Astrocyte (in vitro differentiated cells and primary cell): ENCODE measurements at regions not wholly inside any gene's neighbourhood (a gene's known extent, or its start where the extent isn't known, plus 50 kb on each side); places are given as distances from the start of the nearest gene placed in this dataset.

Source experiments
- DNase-seq: peaks from one replicate; pipeline ENCODE4 v3.0.0-alpha.2; 2010; ENCODE audit warnings: low read depth
- FAIRE-seq: peaks from 2 replicates; lab custom pipeline; 2011; peaks lifted over from hg19 to GRCh38; lab: Jason Lieb, UNC
- H2AFZ ChIP-seq: 2 replicates; pipeline ENCODE4 v1.6.0; 2012; ENCODE audit warnings: low read depth, low read length, inconsistent platforms
- H3K27ac ChIP-seq: 2 replicates; pipeline ENCODE4 v1.5.1; 2011; ENCODE audit warnings: low read depth, low read length, inconsistent platforms
- H3K27me3 ChIP-seq: 2 replicates; pipeline ENCODE4 v1.6.0; 2011; ENCODE audit warnings: low read length, inconsistent platforms; ENCODE audit not compliant: insufficient read depth
- H3K36me3 ChIP-seq: 2 replicates; pipeline ENCODE4 v1.5.1; 2011; ENCODE audit warnings: low read length, inconsistent platforms; ENCODE audit not compliant: insufficient read depth
- H3K4me1 ChIP-seq: 2 replicates; pipeline ENCODE4 v1.5.1; 2011; ENCODE audit warnings: low read length, inconsistent platforms; ENCODE audit not compliant: insufficient read depth
- H3K4me2 ChIP-seq: 2 replicates; pipeline ENCODE4 v1.6.0; 2012; ENCODE audit warnings: low read length, inconsistent platforms
- H3K4me3 ChIP-seq: 2 replicates; pipeline ENCODE4 v1.5.1; 2011; ENCODE audit warnings: low read depth, mild to moderate bottlenecking, low read length, inconsistent platforms; ENCODE audit not compliant: insufficient read depth
- H3K79me2 ChIP-seq: 2 replicates; pipeline ENCODE4 v1.6.0; 2012; ENCODE audit warnings: mild to moderate bottlenecking, low read length, inconsistent platforms; ENCODE audit not compliant: insufficient read depth
- H3K9ac ChIP-seq: 2 replicates; pipeline ENCODE4 v1.6.0; 2012; ENCODE audit warnings: mild to moderate bottlenecking, low read length, inconsistent platforms
- H3K9me3 ChIP-seq: 2 replicates; pipeline ENCODE4 v1.5.1; 2012; ENCODE audit warnings: low read depth, mild to moderate bottlenecking, low read length, inconsistent platforms; ENCODE audit not compliant: insufficient read depth
- H4K20me1 ChIP-seq: 2 replicates; pipeline ENCODE4 v1.6.0; 2012; ENCODE audit warnings: low read length, inconsistent platforms; ENCODE audit not compliant: insufficient read depth
- H3K27ac Mint-ChIP-seq: one replicate; pipeline ENCODE4 v1.8.0; 2021; ENCODE audit warnings: mild to moderate bottlenecking, mixed read lengths; ENCODE audit not compliant: unreplicated experiment
- H3K27me3 Mint-ChIP-seq: one replicate; pipeline ENCODE4 v1.8.0; 2021; ENCODE audit warnings: low read depth, mixed read lengths; ENCODE audit not compliant: unreplicated experiment
- H3K36me3 Mint-ChIP-seq: one replicate; pipeline ENCODE4 v1.8.0; 2021; ENCODE audit warnings: low read depth, mixed read lengths; ENCODE audit not compliant: unreplicated experiment
- H3K4me1 Mint-ChIP-seq: one replicate; pipeline ENCODE4 v1.8.0; 2021; ENCODE audit warnings: low read depth, mixed read lengths; ENCODE audit not compliant: unreplicated experiment
- H3K4me3 Mint-ChIP-seq: one replicate; pipeline ENCODE4 v1.8.0; 2021; ENCODE audit warnings: mild to moderate bottlenecking, moderate library complexity, mixed read lengths; ENCODE audit not compliant: unreplicated experiment
- H3K9me3 Mint-ChIP-seq: one replicate; pipeline ENCODE4 v1.8.0; 2021; ENCODE audit warnings: mild to moderate bottlenecking, mixed read lengths; ENCODE audit not compliant: unreplicated experiment
- EZH2 ChIP-seq: IDR thresholded peaks from 2 replicates; pipeline ENCODE4 v1.6.1; 2012; ENCODE audit warnings: mild to moderate bottlenecking, low read length, inconsistent platforms; ENCODE audit not compliant: insufficient read depth
- TF ChIP-seq, protein P1 (sequence below): IDR thresholded peaks from 2 replicates; pipeline ENCODE4 v1.5.1; 2011; ENCODE audit warnings: low read depth, mild to moderate bottlenecking, inconsistent platforms, low read length, moderate library complexity; ENCODE audit not compliant: insufficient read depth

DNA sequence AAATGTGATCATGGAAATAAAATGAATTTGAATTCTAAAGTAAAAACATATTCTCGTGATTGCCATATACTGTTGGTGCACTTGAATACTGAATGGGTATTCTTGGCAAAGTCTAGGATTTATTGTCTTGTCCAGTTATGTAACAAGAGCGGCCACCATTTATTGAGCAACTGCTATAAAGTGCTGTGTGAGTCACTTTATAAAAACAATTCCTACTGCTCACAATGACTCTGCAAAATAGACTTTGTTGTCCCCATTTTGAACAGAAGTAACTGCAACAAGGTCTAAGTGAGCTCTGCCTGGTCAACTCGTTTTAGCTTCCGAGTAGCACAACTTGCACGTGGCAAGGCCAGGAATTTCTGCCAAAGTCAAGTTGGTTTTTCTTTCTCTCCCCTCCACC is 995.6 kb upstream of the FANCL start:
- H3K9ac ChIP-seq = no peak overlapping the region
- H3K4me2 ChIP-seq = no peak overlapping the region
- H3K79me2 ChIP-seq = no peaks in the 10 kb centered on the region
- FAIRE-seq (no peak), DNase-seq (no peak)
- H3K9me3 ChIP-seq = no peaks in the 10 kb centered on the region
- H2AFZ ChIP-seq = no peak overlapping the region
- Mint-ChIP-seq H3K4me3 (no peak overlapping the region), H3K36me3 (no peaks in the 10 kb centered on the region), H3K9me3 (no peaks in the 10 kb centered on the region), H3K27me3 (no peaks in the 10 kb centered on the region), H3K4me1 (no peaks in the 10 kb centered on the region), H3K27ac (no peak overlapping the region)
- TF ChIP-seq EZH2 = no peak
- H3K4me1 ChIP-seq = no peaks in the 10 kb centered on the region
- no peaks in the 10 kb centered on the region for H3K27me3 ChIP-seq
- no peak overlapping the region for H3K27ac ChIP-seq
- H4K20me1 ChIP-seq = no peaks in the 10 kb centered on the region
- no peaks in the 10 kb centered on the region for H3K36me3 ChIP-seq
- H3K4me3 ChIP-seq = no peak overlapping the region

DNA sequence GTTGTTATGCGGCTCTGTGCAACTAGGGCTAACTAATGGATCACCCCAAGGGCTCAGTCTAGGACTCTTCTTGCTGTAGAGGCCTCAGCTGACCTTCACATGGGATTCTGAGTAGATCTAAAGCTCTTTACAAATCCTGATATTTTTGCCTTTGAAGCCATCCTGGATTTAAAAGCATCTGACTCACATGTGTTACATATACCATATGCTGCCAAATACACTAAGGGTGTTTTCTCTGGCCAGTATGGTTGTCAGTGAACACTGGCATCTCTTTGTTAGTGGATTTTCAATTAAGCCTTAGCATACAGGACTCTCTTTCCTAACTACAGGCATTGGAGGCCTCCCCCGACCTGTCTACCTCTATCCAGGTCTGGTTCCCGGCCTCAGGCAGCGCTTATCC is 992.8 kb upstream of the FANCL start:
- no peak overlapping the region for H3K4me3 ChIP-seq
- TF ChIP-seq, protein P1, sequence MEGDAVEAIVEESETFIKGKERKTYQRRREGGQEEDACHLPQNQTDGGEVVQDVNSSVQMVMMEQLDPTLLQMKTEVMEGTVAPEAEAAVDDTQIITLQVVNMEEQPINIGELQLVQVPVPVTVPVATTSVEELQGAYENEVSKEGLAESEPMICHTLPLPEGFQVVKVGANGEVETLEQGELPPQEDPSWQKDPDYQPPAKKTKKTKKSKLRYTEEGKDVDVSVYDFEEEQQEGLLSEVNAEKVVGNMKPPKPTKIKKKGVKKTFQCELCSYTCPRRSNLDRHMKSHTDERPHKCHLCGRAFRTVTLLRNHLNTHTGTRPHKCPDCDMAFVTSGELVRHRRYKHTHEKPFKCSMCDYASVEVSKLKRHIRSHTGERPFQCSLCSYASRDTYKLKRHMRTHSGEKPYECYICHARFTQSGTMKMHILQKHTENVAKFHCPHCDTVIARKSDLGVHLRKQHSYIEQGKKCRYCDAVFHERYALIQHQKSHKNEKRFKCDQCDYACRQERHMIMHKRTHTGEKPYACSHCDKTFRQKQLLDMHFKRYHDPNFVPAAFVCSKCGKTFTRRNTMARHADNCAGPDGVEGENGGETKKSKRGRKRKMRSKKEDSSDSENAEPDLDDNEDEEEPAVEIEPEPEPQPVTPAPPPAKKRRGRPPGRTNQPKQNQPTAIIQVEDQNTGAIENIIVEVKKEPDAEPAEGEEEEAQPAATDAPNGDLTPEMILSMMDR = no peak
- TF ChIP-seq EZH2 = no peak
- no peaks in the 10 kb centered on the region for H3K27me3 Mint-ChIP-seq
- no peak for FAIRE-seq
- H3K27ac Mint-ChIP-seq = no peak overlapping the region
- DNase-seq = no peak
- H3K36me3 Mint-ChIP-seq = no peaks in the 10 kb centered on the region
- no peak overlapping the region for H3K4me3 Mint-ChIP-seq
- no peaks in the 10 kb centered on the region for H3K36me3 ChIP-seq
- no peaks in the 10 kb centered on the region for H4K20me1 ChIP-seq
- H3K27me3 ChIP-seq = no peaks in the 10 kb centered on the region
- H3K9ac ChIP-seq = no peak overlapping the region
- no peak overlapping the region for H3K4me2 ChIP-seq
- no peaks in the 10 kb centered on the region for H3K4me1 ChIP-seq
- no peak overlapping the region for H3K27ac ChIP-seq
- no peaks in the 10 kb centered on the region for H3K9me3 ChIP-seq
- no peaks in the 10 kb centered on the region for H3K4me1 Mint-ChIP-seq
- no peaks in the 10 kb centered on the region for H3K9me3 Mint-ChIP-seq
- H2AFZ ChIP-seq = no peak overlapping the region
- H3K79me2 ChIP-seq = no peaks in the 10 kb centered on the region

DNA sequence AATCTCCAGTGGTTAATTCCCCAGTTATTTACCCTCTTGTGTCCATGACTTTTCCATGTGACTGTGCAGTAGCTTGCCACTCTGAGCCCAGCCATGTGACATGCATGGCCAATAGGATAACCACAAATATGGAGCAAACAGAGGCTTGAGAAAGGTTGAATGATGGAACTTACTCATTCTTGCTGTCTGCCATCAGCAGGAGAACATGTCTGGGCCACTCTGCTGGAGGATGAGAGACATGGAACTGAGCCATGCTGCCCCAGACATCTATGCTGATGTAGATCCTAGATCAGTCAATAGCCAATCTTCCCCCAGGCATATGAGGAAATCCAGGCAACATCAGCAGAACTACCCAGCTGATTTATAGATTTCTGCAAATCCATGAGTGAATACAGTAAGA is 992.3 kb upstream of the FANCL start:
- no peak overlapping the region for H3K4me2 ChIP-seq
- H3K4me1 ChIP-seq = no peaks in the 10 kb centered on the region
- Mint-ChIP-seq H3K4me3 (no peak overlapping the region), H3K4me1 (no peaks in the 10 kb centered on the region), H3K27me3 (no peaks in the 10 kb centered on the region), H3K9me3 (no peaks in the 10 kb centered on the region), H3K27ac (no peak overlapping the region), H3K36me3 (no peaks in the 10 kb centered on the region)
- no peak overlapping the region for H3K4me3 ChIP-seq
- no peak overlapping the region for H3K9ac ChIP-seq
- H2AFZ ChIP-seq = no peak overlapping the region
- H3K27me3 ChIP-seq = no peaks in the 10 kb centered on the region
- TF ChIP-seq, protein P1 = no peak
- TF ChIP-seq EZH2 = no peak
- FAIRE-seq (no peak), DNase-seq (no peak)
- no peaks in the 10 kb centered on the region for H3K79me2 ChIP-seq
- H3K9me3 ChIP-seq = no peaks in the 10 kb centered on the region
- H3K36me3 ChIP-seq = no peaks in the 10 kb centered on the region
- H4K20me1 ChIP-seq = no peaks in the 10 kb centered on the region
- H3K27ac ChIP-seq = no peak overlapping the region
